ENCODE measurements at regions not wholly inside any gene's neighbourhood (a gene's known extent, or its start where the extent isn't known, plus 50 kb on each side); places are given as distances from the start of the nearest gene placed in this dataset.
"Not testable (repeated sequence)": the region's sequence is repeated elsewhere in the genome, so short reads cannot be mapped to it uniquely, and the experiment has no call there.

DNA sequence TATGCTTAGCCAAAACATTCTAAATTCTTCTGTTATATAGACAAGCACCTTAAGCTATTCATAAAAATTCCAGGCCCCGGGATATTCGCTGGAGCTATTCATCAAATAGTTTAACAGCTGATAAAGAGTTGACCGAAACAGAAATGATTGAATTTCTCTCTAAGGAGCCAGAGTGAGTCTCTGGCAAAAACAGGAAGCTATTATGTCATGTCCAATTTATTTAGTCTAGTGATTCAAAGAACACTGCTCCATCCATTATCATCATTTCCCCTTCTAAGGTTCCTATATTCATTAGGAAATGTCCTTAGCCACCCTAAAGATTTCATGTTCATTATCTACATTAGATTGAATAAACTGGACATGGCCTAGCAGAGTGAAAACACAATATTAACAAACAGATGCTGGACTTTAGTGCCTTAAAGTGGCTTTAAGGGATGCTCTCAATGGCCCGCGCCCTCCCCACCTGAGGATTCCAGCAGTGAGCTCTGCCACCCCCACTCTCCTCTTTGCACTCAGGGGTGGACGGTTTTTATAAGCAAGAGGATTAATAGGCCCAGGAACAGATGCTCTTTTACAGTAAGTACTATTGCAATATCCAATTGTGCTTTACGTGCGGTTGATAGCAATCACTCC is 122.1 kb upstream of the RGS1 start:
- no peak overlapping the region for H3K4me3 ChIP-seq (ENCODE audit: low read length)
- DNase-seq (ENCODE audit: low read depth), result no peak
- TF ChIP-seq, protein P1, sequence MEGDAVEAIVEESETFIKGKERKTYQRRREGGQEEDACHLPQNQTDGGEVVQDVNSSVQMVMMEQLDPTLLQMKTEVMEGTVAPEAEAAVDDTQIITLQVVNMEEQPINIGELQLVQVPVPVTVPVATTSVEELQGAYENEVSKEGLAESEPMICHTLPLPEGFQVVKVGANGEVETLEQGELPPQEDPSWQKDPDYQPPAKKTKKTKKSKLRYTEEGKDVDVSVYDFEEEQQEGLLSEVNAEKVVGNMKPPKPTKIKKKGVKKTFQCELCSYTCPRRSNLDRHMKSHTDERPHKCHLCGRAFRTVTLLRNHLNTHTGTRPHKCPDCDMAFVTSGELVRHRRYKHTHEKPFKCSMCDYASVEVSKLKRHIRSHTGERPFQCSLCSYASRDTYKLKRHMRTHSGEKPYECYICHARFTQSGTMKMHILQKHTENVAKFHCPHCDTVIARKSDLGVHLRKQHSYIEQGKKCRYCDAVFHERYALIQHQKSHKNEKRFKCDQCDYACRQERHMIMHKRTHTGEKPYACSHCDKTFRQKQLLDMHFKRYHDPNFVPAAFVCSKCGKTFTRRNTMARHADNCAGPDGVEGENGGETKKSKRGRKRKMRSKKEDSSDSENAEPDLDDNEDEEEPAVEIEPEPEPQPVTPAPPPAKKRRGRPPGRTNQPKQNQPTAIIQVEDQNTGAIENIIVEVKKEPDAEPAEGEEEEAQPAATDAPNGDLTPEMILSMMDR (IDR thresholded peaks at IDR 0.05; ENCODE audit: insufficient read depth, low read depth, low read length, missing control alignments), result no peak

DNA sequence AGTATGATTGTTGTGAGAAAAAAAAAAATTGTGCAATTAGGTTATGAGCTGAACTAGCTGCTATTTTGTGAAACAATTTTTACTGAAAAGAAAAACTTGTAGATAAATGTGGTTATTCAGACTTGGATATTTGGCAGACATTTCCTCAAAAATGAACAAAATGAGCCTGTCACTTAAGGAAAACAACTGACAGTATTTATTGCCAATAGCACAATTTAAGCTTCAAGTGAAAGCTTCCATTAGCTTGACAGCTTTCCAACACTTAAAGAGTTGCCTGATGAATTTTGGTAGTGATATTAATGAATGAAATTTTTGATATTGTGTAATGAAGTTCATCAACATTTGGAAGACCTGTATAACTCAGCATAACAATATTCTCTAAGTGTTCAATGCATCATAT is 116.1 kb upstream of the RGS1 start:
- DNase-seq (ENCODE audit: low read depth), result no peak
- TF ChIP-seq, protein P1 (IDR thresholded peaks at IDR 0.05; ENCODE audit: insufficient read depth, low read depth, low read length, missing control alignments), result no peak
- H3K4me3 ChIP-seq (ENCODE audit: low read length), result no peak overlapping the region

DNA sequence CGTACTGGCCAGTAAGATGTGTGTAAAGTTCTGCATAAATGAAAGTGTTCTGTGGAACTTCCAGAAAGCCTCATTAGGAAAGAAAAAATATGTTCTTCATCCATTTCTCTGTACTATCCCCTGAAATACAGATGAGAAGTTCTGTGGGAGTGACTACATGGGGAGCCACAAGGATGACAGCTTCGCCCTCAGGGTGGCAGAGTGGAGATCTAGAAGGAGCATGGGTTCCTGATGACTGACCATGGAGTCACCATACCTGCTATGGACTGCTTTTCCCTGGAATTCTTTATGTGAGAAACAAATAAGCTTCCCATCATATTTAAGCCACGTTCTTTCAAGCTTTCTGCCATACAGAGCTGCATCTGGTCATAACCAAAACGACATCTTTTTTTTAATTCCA is 113.9 kb upstream of the RGS1 start:
- DNase-seq (ENCODE audit: low read depth), result peak; percentile 70
- H3K4me3 ChIP-seq (ENCODE audit: low read length), result no peak overlapping the region
- TF ChIP-seq, protein P1 (IDR thresholded peaks at IDR 0.05; ENCODE audit: insufficient read depth, low read depth, low read length, missing control alignments), result no peak

DNA sequence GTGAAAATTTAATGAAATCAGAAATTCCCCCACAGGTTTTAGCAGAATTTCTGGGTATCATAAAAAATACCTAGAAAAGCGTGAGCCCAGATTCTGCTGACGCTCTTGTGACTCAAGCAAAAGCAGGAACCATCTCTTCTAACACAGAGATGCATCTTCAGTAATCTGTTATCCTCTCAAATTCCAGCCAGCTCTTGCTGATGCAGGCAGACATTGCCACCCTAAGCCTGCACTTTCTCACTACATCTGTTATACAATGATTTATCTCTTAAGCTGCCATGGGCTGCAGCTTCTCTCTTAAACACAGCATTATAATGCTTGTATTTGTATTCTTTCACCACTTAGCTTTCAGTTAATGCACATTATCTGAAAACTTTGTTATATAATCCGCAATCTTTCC is 113.0 kb upstream of the RGS1 start:
- H3K4me3 ChIP-seq (ENCODE audit: low read length), result no peak overlapping the region
- TF ChIP-seq, protein P1 (IDR thresholded peaks at IDR 0.05; ENCODE audit: insufficient read depth, low read depth, low read length, missing control alignments), result no peak
- DNase-seq (ENCODE audit: low read depth), result no peak

DNA sequence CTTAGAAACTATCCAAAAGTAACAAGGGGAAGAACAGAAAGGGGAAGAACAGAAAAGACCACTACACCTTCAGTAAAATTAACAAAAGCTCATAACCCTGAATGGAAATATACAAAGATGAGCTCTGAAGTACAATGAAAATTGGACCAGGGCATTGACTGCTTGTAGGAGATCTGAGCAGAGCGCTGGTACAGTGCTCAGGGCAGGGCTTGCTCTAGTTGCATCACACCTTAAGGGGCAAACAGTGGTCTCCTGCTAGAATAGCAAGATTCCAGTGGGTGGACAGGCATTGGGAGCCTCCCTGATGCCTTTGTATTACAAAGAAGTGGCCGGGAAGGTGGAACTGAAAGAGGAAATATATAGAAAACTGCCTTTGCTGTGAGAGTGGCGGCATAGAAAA is 111.9 kb upstream of the RGS1 start:
- TF ChIP-seq, protein P1 (IDR thresholded peaks at IDR 0.05; ENCODE audit: insufficient read depth, low read depth, low read length, missing control alignments), result no peak

DNA sequence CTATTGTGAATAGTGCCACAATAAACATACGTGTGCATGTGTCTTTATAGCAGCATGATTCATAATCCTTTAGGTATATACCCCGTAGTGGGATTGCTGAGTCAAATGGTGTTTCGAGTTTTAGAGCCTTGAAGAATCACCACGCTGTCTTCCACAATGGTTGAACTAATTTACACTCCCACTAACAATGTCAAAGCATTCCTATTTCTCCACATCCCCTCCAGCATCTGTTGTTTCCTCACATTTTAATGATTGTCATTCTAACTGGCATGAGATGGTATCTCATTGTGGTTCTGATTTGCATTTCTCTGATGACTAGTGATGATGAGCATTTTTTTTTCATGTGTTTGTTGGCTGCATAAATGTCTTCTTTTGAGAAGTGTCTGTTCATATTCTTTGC is 110.4 kb upstream of the RGS1 start:
- not testable (repeated sequence) for H3K4me3 ChIP-seq (ENCODE audit: low read length); DNase-seq (ENCODE audit: low read depth)

More for the DNA sequence above, 111.9 kb upstream of the RGS1 start:
- no peak for DNase-seq (ENCODE audit: low read depth)
- no peak overlapping the region for H3K4me3 ChIP-seq (ENCODE audit: low read length)

DNA sequence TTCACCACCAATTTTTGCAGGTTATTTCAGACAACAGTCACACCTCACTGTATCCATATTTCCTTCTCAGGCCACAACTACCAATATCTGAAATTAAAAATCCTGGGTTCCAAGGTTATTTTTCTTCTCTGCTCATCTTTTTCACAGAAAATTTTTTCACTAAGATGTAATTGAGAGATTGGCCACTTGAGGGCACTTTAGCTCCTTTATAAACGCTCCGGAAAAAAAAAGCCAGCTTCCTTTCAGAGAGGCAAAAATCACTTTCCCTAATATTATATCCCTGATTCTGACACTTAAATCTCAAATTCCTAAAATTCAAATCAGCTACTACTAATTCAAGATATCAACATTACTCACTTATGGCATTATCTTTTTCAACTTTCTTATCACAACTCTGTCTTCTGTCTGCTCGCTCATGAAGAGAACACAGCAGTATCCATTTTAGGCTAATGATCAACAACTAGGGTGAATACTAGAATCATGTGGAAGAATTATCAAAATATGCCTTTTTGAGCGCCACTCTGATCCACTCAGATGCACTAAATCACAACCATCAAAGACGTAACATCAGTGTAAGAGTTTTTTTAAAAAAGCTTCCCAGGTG is 101.4 kb upstream of the RGS1 start:
- peak; percentile 32 for DNase-seq (ENCODE audit: low read depth)
- H3K4me3 ChIP-seq (ENCODE audit: low read length), result no peak overlapping the region
- TF ChIP-seq, protein P1 (IDR thresholded peaks at IDR 0.05; ENCODE audit: insufficient read depth, low read depth, low read length, missing control alignments), result peak; percentile 61
